ENCODE measurements at regions not wholly inside any gene's neighbourhood (a gene's known extent, or its start where the extent isn't known, plus 50 kb on each side); places are given as distances from the start of the nearest gene placed in this dataset.

- DNase-seq (ENCODE audit: low read depth), result no peak
- no peak for TF ChIP-seq CTCF (conservative IDR thresholded peaks at IDR 0.05; ENCODE audit: low read depth, low read length)
- no peak overlapping the region for H3K4me3 ChIP-seq (ENCODE audit: low read depth, low read length)
Observed at GRCh38 chr9:11500780-11501179, 888.0 kb upstream of the PTPRD start.

DNA sequence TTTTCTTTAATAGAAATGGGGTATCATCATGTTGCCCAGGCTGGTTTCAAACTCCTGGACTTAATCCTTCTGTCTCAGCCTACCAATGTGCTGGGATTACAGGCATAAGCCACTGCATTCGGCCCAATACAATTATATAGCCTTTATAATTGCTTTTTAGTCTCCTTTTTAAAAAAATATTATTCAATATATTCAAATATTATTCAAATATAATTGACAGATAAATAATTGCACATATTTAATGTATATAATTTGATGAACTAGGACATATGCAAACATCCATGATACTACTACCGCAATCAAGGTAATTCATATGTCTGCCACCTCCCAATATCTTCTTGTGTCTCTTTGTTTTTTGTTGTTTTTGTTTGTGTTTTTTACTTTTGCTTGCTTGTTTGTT lies 894.2 kb upstream of the PTPRD start:
- H3K4me3 ChIP-seq (ENCODE audit: low read depth, low read length), result no peak overlapping the region
- no peak for DNase-seq (ENCODE audit: low read depth)
- TF ChIP-seq CTCF (conservative IDR thresholded peaks at IDR 0.05; ENCODE audit: low read depth, low read length), result no peak

GRCh38 chr9:11537566-11537965 lies 924.8 kb upstream of the PTPRD start:
- H3K4me3 ChIP-seq (ENCODE audit: low read depth, low read length), result no peak overlapping the region
- DNase-seq (ENCODE audit: low read depth), result no peak
- TF ChIP-seq CTCF (conservative IDR thresholded peaks at IDR 0.05; ENCODE audit: low read depth, low read length), result no peak

- no peak for DNase-seq (ENCODE audit: low read depth)
- H3K4me3 ChIP-seq (ENCODE audit: low read depth, low read length), result no peak overlapping the region
Observed at GRCh38 chr9:11542781-11543180, 930.0 kb upstream of the PTPRD start.

GRCh38 chr9:11546231-11546630 lies 933.4 kb upstream of the PTPRD start:
- no peak overlapping the region for H3K4me3 ChIP-seq (ENCODE audit: low read depth, low read length)
- no peak for TF ChIP-seq CTCF (conservative IDR thresholded peaks at IDR 0.05; ENCODE audit: low read depth, low read length)
- no peak for DNase-seq (ENCODE audit: low read depth)

More at GRCh38 chr9:11542781-11543180, 930.0 kb upstream of the PTPRD start:
- no peak for TF ChIP-seq CTCF (conservative IDR thresholded peaks at IDR 0.05; ENCODE audit: low read depth, low read length)

- H3K4me3 ChIP-seq (ENCODE audit: low read depth, low read length), result no peak overlapping the region
- no peak for TF ChIP-seq CTCF (conservative IDR thresholded peaks at IDR 0.05; ENCODE audit: low read depth, low read length)
- DNase-seq (ENCODE audit: low read depth), result no peak
Observed at GRCh38 chr9:11549311-11549794, 936.6 kb upstream of the PTPRD start.

DNA sequence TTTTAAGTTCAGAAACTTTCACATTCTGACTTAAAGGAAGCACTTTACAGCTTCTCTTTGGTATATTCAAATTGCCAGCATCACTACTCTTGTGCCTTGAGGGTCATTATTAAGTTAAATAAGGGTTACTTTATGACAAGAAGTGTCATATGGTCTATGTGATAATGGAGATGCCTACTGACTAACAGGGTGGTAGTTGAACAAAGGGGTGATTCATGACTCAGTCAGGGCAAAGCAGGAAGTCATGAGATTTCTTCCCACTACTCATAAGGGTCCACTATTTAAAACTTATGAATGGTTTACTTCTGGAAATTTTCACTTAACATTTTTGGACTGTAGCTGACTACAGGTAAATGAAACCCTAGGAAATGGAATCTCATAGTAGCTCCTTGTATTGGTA lies 938.3 kb upstream of the PTPRD start:
- H3K4me3 ChIP-seq (ENCODE audit: low read depth, low read length), result no peak overlapping the region
- no peak for TF ChIP-seq CTCF (conservative IDR thresholded peaks at IDR 0.05; ENCODE audit: low read depth, low read length)
- no peak for DNase-seq (ENCODE audit: low read depth)
